ENCODE measurements at regions not wholly inside any gene's neighbourhood (a gene's known extent, or its start where the extent isn't known, plus 50 kb on each side); places are given as distances from the start of the nearest gene placed in this dataset.

DNA sequence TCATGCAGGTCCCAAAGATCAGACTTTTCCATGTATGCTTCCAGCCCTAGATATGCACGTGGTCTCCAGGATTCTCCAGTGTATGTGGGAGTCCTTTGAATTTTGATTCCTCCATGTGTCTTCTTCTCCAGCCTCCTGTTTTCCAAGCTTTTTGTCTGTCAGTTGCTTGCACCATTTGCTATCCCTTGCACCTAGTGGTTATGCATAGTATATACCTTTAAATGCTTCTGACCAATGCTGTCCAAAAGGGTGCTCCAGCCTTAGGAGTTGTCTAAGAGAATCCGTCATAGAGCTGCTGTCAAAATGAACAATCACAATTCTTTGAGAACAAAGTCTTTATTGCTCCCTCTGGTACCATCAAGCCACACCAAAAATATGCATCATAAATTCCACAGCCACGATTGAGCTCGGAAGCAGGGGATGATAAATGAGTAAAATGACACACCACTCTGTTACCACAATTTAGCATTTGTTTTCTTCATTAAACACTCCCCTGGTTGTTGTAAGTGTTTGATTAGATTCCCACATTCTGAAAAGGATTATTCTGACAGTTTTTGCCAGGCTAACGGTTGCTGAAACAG is 706.2 kb upstream of the GJE1 start:
- ChIA-PET CTCF (no interaction called here), POLR2A (ENCODE audit: low non-redundant PET) (no interaction called here)
- H3K36me3 ChIP-seq (ENCODE audit: insufficient read depth, low read length, poor library complexity, severe bottlenecking): no peaks in the 10 kb centered on the region
- no peak overlapping the region for H3K4me3 ChIP-seq (ENCODE audit: low read depth, low read length, poor library complexity, severe bottlenecking)
- no peaks in the 10 kb centered on the region for H3K4me1 ChIP-seq (ENCODE audit: insufficient read depth, low read length, poor library complexity, severe bottlenecking)
- H3K27me3 ChIP-seq (replicated peaks; ENCODE audit: insufficient read depth, low read depth, low read length, poor library complexity): no peaks in the 10 kb centered on the region
- no TSS peak for BruUV-seq (replicated peaks)
- no peak overlapping the region for H3K27ac ChIP-seq (ENCODE audit: low read depth, low read length, poor library complexity, severe bottlenecking)
- intact Hi-C loops (cut with micrococcal nuclease; ENCODE audit: unreplicated experiment): no loop called here
- TF ChIP-seq, protein P1, sequence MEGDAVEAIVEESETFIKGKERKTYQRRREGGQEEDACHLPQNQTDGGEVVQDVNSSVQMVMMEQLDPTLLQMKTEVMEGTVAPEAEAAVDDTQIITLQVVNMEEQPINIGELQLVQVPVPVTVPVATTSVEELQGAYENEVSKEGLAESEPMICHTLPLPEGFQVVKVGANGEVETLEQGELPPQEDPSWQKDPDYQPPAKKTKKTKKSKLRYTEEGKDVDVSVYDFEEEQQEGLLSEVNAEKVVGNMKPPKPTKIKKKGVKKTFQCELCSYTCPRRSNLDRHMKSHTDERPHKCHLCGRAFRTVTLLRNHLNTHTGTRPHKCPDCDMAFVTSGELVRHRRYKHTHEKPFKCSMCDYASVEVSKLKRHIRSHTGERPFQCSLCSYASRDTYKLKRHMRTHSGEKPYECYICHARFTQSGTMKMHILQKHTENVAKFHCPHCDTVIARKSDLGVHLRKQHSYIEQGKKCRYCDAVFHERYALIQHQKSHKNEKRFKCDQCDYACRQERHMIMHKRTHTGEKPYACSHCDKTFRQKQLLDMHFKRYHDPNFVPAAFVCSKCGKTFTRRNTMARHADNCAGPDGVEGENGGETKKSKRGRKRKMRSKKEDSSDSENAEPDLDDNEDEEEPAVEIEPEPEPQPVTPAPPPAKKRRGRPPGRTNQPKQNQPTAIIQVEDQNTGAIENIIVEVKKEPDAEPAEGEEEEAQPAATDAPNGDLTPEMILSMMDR (conservative IDR thresholded peaks at IDR 0.05; ENCODE audit: low read depth, low read length): no peak
- TF ChIP-seq EZH2 (IDR thresholded peaks at IDR 0.05; ENCODE audit: borderline replicate concordance, low read depth, low read length, poor library complexity, severe bottlenecking): no peak
- DNase-seq (ENCODE audit: low spot score): no peak
- peaks cover 10% of the 10 kb centered on the region for H3K9me3 ChIP-seq (ENCODE audit: low read depth, low read length, poor library complexity, severe bottlenecking)

DNA sequence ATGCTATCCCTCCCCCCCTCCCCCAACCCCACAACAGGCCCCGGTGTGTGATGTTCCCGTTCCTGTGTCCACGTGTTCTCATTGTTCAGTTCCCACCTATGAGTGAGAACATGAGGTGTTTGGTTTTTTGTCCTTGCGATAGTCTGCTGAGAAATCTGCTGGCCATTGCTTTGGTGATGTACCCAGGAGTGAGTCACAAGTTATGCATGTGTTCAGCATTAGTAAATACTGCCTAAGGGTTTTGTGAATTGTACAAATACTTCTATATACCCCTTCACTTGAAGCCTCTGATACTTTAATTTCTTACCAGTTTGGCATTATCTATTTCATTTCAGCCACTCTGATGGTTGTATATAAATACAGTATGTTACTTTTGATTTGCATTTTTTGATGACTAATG is 711.3 kb upstream of the GJE1 start:
- no peaks in the 10 kb centered on the region for H3K27me3 ChIP-seq (replicated peaks; ENCODE audit: insufficient read depth, low read depth, low read length, poor library complexity)

DNA sequence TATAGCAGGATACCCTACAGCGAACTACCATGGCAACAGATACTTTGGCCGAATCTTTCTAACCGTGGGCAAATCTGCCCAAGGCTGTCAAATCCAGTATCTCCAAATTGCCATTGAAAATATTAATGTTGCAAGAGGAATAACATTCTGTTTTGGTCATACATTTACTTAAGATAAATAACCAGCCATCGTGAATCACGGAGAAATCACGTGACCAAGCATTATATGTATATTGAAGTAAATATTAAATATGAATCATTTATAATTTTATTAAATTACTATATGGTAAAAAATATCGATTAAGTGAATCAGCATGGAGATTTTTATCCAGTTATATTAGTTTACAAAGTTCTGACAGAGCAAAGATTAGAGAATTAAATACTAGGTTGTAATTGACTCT is 714.6 kb upstream of the GJE1 start:
- H3K4me3 ChIP-seq (ENCODE audit: low read depth, low read length, poor library complexity, severe bottlenecking): no peak overlapping the region
- H3K36me3 ChIP-seq (ENCODE audit: insufficient read depth, low read length, poor library complexity, severe bottlenecking): no peaks in the 10 kb centered on the region
- no TSS peak for BruUV-seq (replicated peaks)
- H3K9me3 ChIP-seq (ENCODE audit: low read depth, low read length, poor library complexity, severe bottlenecking): no peaks in the 10 kb centered on the region
- intact Hi-C loops (cut with micrococcal nuclease; ENCODE audit: unreplicated experiment): no loop called here
- ChIA-PET POLR2A (ENCODE audit: low non-redundant PET) (no interaction called here), CTCF (no interaction called here)
- no peaks in the 10 kb centered on the region for H3K4me1 ChIP-seq (ENCODE audit: insufficient read depth, low read length, poor library complexity, severe bottlenecking)
- DNase-seq (ENCODE audit: low spot score): no peak
- TF ChIP-seq EZH2 (IDR thresholded peaks at IDR 0.05; ENCODE audit: borderline replicate concordance, low read depth, low read length, poor library complexity, severe bottlenecking): no peak
- TF ChIP-seq, protein P1 (conservative IDR thresholded peaks at IDR 0.05; ENCODE audit: low read depth, low read length): no peak
- H3K27ac ChIP-seq (ENCODE audit: low read depth, low read length, poor library complexity, severe bottlenecking): no peak overlapping the region
- no peaks in the 10 kb centered on the region for H3K27me3 ChIP-seq (replicated peaks; ENCODE audit: insufficient read depth, low read depth, low read length, poor library complexity)

More for the DNA sequence above, 711.3 kb upstream of the GJE1 start:
- no peak overlapping the region for H3K4me3 ChIP-seq (ENCODE audit: low read depth, low read length, poor library complexity, severe bottlenecking)
- TF ChIP-seq EZH2 (IDR thresholded peaks at IDR 0.05; ENCODE audit: borderline replicate concordance, low read depth, low read length, poor library complexity, severe bottlenecking): no peak
- TF ChIP-seq, protein P1 (conservative IDR thresholded peaks at IDR 0.05; ENCODE audit: low read depth, low read length): no peak
- no peaks in the 10 kb centered on the region for H3K36me3 ChIP-seq (ENCODE audit: insufficient read depth, low read length, poor library complexity, severe bottlenecking)
- no peaks in the 10 kb centered on the region for H3K4me1 ChIP-seq (ENCODE audit: insufficient read depth, low read length, poor library complexity, severe bottlenecking)
- intact Hi-C loops (cut with micrococcal nuclease; ENCODE audit: unreplicated experiment): no loop called here
- BruUV-seq (replicated peaks): no TSS peak
- H3K9me3 ChIP-seq (ENCODE audit: low read depth, low read length, poor library complexity, severe bottlenecking): peaks cover 10% of the 10 kb centered on the region
- CTCF ChIA-PET: no interaction called here
- H3K27ac ChIP-seq (ENCODE audit: low read depth, low read length, poor library complexity, severe bottlenecking): no peak overlapping the region
- no peak for DNase-seq (ENCODE audit: low spot score)
- POLR2A ChIA-PET (ENCODE audit: low non-redundant PET): no interaction called here

Measured in A673 (cell line).